ENCODE measurements at regions not wholly inside any gene's neighbourhood (a gene's known extent, or its start where the extent isn't known, plus 50 kb on each side); places are given as distances from the start of the nearest gene placed in this dataset.

DNA sequence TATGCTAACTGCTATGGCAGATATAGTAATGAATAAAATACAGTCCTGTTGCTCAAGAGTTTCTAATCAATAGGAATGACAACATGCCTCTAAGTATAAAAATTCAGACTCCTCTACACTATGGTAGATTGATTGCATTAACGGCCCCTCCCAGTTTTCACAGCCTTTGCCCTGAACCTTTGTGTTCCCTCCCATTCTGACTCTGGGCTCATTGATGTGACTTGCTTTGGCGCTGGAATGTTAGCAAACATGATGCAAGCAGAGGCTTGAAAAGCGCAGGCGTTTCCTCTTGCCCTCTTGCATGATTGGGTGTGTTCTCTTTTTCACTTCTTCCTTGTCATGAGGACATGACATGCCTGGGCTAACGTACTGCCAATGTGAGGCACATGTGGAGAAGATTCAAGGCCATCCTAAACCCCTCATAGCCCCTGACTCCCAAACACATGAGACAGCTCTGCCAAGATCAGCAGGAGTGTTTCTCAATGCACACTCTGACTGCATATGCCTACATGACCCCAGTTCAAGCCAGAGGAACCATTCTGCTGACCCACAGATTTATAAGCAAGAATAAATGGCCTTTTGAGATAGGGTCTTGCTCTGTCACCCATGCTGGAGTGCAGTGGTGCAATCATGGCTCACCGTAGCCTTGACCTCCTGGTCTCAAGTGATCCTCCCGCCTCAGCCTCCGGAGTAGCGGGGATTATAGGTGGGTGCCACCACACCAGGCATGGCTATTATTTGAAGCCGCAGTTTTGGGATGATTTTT is 49.7 kb upstream of the CD28 start:
- TF ChIP-seq, protein P1, sequence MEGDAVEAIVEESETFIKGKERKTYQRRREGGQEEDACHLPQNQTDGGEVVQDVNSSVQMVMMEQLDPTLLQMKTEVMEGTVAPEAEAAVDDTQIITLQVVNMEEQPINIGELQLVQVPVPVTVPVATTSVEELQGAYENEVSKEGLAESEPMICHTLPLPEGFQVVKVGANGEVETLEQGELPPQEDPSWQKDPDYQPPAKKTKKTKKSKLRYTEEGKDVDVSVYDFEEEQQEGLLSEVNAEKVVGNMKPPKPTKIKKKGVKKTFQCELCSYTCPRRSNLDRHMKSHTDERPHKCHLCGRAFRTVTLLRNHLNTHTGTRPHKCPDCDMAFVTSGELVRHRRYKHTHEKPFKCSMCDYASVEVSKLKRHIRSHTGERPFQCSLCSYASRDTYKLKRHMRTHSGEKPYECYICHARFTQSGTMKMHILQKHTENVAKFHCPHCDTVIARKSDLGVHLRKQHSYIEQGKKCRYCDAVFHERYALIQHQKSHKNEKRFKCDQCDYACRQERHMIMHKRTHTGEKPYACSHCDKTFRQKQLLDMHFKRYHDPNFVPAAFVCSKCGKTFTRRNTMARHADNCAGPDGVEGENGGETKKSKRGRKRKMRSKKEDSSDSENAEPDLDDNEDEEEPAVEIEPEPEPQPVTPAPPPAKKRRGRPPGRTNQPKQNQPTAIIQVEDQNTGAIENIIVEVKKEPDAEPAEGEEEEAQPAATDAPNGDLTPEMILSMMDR (conservative IDR thresholded peaks at IDR 0.05): no peak
- no peak for TF ChIP-seq EZH2 (IDR thresholded peaks at IDR 0.05; ENCODE audit: low read depth)

Data from PC-9 (cell line).